GM19328 (cell line): ENCODE measurements at regions not wholly inside any gene's neighbourhood (a gene's known extent, or its start where the extent isn't known, plus 50 kb on each side); places are given as distances from the start of the nearest gene placed in this dataset.

Source experiments
- ATAC-seq: cut with Tn5 transposase; IDR thresholded peaks from one replicate; pipeline ENCODE4 v1.9.1; 2021; ENCODE audit warnings: mild to moderate bottlenecking, moderate library complexity; ENCODE audit not compliant: unreplicated experiment

- ATAC-seq, result no peak
Observed at GRCh38 chr1:83813576-83813975, 185.4 kb downstream of the TTLL7 start.

GRCh38 chr1:83810144-83810543 lies 188.8 kb downstream of the TTLL7 start:
- ATAC-seq, result no peak

DNA sequence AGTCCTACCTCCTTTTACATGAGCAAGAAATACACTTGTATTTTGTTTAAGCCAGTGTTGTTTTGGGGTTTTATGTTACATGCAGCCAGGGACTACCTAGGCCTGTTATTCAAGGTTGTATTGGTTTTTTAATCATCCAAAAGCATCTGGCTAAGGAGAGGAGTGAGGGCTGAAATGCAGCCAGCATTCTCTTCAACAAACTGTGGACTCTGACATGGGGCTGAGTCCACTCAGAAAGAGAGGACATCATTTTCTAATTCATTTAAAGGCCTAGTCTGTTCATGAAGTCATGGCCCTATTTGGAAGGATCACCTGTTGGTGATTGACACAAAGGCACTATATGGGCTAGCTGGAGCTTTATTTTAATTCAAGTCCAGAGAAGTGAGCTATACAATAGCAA lies 190.4 kb downstream of the TTLL7 start:
- no peak for ATAC-seq

GRCh38 chr1:83807821-83808220 lies 191.1 kb downstream of the TTLL7 start:
- no peak for ATAC-seq

- ATAC-seq, result no peak
Observed at GRCh38 chr1:83807231-83807630, 191.7 kb downstream of the TTLL7 start.

GRCh38 chr1:83805921-83806320 lies 193.0 kb downstream of the TTLL7 start:
- ATAC-seq, result no peak

GRCh38 chr1:83802460-83803152 lies 196.3 kb downstream of the TTLL7 start:
- ATAC-seq, result no peak

DNA sequence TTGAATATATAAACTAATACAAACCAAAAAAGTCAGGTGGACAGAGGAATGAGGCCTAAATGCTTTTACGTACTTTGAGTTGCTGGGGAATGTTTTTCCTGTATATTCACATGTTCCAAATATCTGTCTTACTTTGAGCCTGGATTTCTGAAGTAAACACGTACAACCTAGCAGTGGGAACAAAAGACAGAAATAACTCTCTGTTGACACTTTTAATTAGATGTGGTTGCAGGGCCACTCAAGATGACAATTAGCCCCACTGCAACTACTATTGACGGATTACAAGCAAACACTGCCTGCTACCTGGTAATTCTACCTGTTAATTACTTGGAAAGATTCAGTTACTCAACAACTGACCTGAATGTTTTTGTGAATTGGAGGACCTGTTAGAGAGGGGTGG lies 196.9 kb downstream of the TTLL7 start:
- ATAC-seq, result no peak

- ATAC-seq, result no peak
Observed at GRCh38 chr1:83800066-83800465, 198.9 kb downstream of the TTLL7 start.

GRCh38 chr1:83799594-83799993 lies 199.3 kb downstream of the TTLL7 start:
- ATAC-seq, result no peak

GRCh38 chr1:83798965-83799364 lies 200.0 kb downstream of the TTLL7 start:
- no peak for ATAC-seq

DNA sequence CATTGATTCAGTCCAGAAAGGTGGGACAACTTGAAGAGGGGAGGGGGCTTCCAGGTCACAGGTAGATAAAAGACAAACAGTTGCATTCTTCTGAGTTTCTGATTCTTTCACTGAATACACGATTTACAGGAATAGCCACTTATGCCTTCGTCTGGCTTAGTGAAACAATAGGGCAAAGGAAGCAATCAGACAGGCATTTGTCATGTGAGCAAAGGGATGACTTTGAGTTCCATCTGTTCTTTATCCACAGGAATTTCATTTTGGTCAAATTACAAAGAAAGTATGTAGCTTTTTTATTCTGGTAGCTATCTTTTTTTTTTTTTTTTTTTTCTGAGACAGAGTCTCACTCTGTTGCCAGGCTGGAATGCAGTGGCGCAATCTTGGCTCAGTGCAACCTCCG lies 202.5 kb downstream of the TTLL7 start:
- no peak for ATAC-seq

GRCh38 chr1:83794384-83794783 lies 204.5 kb downstream of the TTLL7 start:
- no peak for ATAC-seq

DNA sequence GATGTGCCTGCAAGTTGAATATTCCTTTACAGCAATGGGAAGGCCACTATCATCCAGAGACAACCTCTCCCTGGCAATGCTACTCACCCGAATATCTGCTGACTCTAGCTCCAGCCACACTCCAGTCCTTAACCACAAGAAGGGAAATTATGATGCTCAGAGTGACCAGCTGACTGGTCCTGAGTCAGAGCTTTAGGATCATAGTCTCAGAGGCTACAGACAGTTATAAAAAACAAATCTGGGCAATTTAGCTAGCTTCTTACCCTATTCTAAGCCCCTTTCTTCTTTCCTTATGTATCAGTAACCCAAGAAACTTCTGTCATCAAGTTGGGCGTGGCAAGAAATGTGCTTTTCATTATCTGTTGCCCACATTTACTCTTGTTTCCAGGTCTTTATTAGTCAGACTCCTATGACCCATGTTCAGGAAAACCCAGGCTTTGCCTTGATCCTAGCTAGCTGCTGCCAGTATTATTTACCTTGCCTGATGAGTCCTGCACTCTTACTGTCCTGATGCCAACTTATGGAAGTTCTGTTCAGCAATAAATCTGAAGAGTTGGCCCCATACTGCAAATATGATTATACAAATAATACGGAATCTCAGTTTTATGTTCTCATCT lies 207.0 kb downstream of the TTLL7 start:
- ATAC-seq, result no peak

- ATAC-seq, result no peak
Observed at GRCh38 chr1:83790446-83790845, 208.5 kb downstream of the TTLL7 start.

DNA sequence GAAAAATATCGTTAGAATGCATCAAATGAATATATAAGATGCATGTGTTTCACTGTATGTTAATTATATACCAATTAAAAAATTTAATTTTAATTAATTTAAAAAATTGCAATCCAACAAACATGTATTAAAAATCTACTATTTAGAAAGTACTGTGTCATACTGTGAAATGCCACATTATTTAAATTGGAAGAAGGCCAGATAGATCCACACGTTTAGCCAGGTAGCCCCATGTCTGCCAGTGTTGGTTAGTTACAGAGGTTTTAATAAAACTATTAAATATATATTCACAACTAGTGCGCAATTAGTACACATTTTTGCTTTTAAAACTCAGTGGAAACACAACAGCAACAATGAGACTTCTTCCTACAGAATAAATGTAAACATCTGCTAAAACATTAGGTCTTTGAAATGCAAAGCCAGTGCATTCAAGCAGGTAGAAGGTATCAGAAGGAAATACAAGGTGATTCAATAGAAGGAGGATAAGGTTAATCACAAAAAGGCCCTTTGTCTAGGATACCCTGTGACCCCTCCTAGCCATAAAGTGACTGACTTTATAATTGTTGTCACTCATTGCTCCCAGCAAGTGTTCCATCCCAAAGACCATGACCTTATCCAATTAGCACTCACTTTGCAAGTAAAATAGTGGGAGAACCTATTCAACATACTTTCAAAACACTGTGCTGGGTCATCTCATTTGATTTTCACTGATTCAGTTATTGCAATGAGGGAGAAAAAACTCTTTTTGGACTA lies 211.5 kb downstream of the TTLL7 start:
- ATAC-seq, result no peak

GRCh38 chr1:83781667-83782066 lies 217.3 kb downstream of the TTLL7 start:
- no peak for ATAC-seq

GRCh38 chr1:83779565-83779964 lies 219.4 kb downstream of the TTLL7 start:
- ATAC-seq, result no peak

DNA sequence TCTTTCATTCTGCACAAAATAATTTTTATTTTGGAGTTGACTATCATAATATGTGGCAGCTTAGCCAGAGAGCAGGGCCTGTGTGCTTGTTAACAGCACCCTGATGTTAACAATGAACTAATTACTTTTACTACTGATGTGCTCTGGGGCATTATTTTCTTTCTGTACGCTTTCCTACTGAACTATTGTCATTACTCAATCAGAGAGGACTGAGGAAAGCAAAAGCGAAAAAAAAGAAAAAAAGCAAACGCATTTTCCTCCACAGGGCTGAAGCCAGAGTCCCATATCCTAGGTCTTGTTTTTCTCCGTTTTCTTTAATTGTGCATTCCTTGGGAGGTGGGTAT lies 221.2 kb downstream of the TTLL7 start:
- no peak for ATAC-seq

- ATAC-seq, result no peak
Observed at GRCh38 chr1:83776913-83777757, 221.8 kb downstream of the TTLL7 start.

- no peak for ATAC-seq
Observed at GRCh38 chr1:83775977-83776603, 222.8 kb downstream of the TTLL7 start.
